NCI-H1105 treated with DMSO at 0.1 percent for 48 hours (cell line): ENCODE measurements at regions not wholly inside any gene's neighbourhood (a gene's known extent, or its start where the extent isn't known, plus 50 kb on each side); places are given as distances from the start of the nearest gene placed in this dataset.
"Not testable (repeated sequence)": the region's sequence is repeated elsewhere in the genome, so short reads cannot be mapped to it uniquely, and the experiment has no call there.

Source experiments
- DNase-seq: peaks from one replicate; lab custom pipeline; 2025; lab: John Stamatoyannopoulos, UW

- no peak for DNase-seq
These were observed 487.0 kb upstream of the RGS18 start for GRCh38 chr1:191671236-191671635.

- no peak for DNase-seq
These were observed 483.6 kb upstream of the RGS18 start for GRCh38 chr1:191674626-191675179.

GRCh38 chr1:191675856-191676783 lies 482.1 kb upstream of the RGS18 start:
- DNase-seq: no peak

- no peak for DNase-seq
These were observed 472.6 kb upstream of the RGS18 start for GRCh38 chr1:191685669-191686068.

- no peak for DNase-seq
These were observed 470.5 kb upstream of the RGS18 start for GRCh38 chr1:191687721-191688120.

- DNase-seq: no peak
These were observed 467.3 kb upstream of the RGS18 start for GRCh38 chr1:191690931-191691330.

- no peak for DNase-seq
These were observed 464.5 kb upstream of the RGS18 start for GRCh38 chr1:191693797-191694196.

- DNase-seq: no peak
These were observed 462.4 kb upstream of the RGS18 start for GRCh38 chr1:191695865-191696264.

- DNase-seq: no peak
These were observed 461.9 kb upstream of the RGS18 start for GRCh38 chr1:191696354-191696753.

GRCh38 chr1:191697556-191697955 lies 460.7 kb upstream of the RGS18 start:
- no peak for DNase-seq

- DNase-seq: no peak
These were observed 460.0 kb upstream of the RGS18 start for GRCh38 chr1:191698246-191698645.

GRCh38 chr1:191699343-191699742 lies 458.9 kb upstream of the RGS18 start:
- DNase-seq: no peak

GRCh38 chr1:191700922-191701321 lies 457.3 kb upstream of the RGS18 start:
- DNase-seq: no peak

- no peak for DNase-seq
These were observed 456.1 kb upstream of the RGS18 start for GRCh38 chr1:191702124-191702523.

GRCh38 chr1:191707288-191707687 lies 451.0 kb upstream of the RGS18 start:
- no peak for DNase-seq

GRCh38 chr1:191709215-191709614 lies 449.0 kb upstream of the RGS18 start:
- no peak for DNase-seq

GRCh38 chr1:191711961-191712360 lies 446.3 kb upstream of the RGS18 start:
- no peak for DNase-seq

GRCh38 chr1:191714845-191715244 lies 443.4 kb upstream of the RGS18 start:
- DNase-seq: no peak

GRCh38 chr1:191729742-191730141 lies 428.5 kb upstream of the RGS18 start:
- DNase-seq: no peak

- not testable (repeated sequence) for DNase-seq
These were observed 426.5 kb upstream of the RGS18 start for GRCh38 chr1:191731608-191732302.

GRCh38 chr1:191734321-191734720 lies 423.9 kb upstream of the RGS18 start:
- DNase-seq: no peak

- no peak for DNase-seq
These were observed 418.7 kb upstream of the RGS18 start for GRCh38 chr1:191739544-191739943.

GRCh38 chr1:191752342-191752741 lies 405.9 kb upstream of the RGS18 start:
- no peak for DNase-seq
